ENCODE measurements at regions not wholly inside any gene's neighbourhood (a gene's known extent, or its start where the extent isn't known, plus 50 kb on each side); places are given as distances from the start of the nearest gene placed in this dataset.

GRCh38 chr9:12231832-12232231 is 461.4 kb upstream of the TYRP1 start:
- no peak overlapping the region for H3K27ac Mint-ChIP-seq (ENCODE audit: unreplicated experiment)
- H3K27me3 Mint-ChIP-seq (ENCODE audit: unreplicated experiment), result no peaks in the 10 kb centered on the region

GRCh38 chr9:12232836-12233235 is 460.3 kb upstream of the TYRP1 start:
- Mint-ChIP-seq H3K27ac (ENCODE audit: unreplicated experiment) (no peak overlapping the region), H3K4me3 (ENCODE audit: unreplicated experiment) (no peak overlapping the region), H3K36me3 (ENCODE audit: unreplicated experiment) (no peaks in the 10 kb centered on the region), H3K9me3 (ENCODE audit: unreplicated experiment) (peaks cover 19% of the 10 kb centered on the region), H3K27me3 (ENCODE audit: unreplicated experiment) (no peaks in the 10 kb centered on the region), H3K4me1 (ENCODE audit: unreplicated experiment) (no peaks in the 10 kb centered on the region)
- no peak for TF ChIP-seq CTCF (IDR thresholded peaks at IDR 0.05)
- DNase-seq (ENCODE audit: extremely low spot score, unreplicated experiment), result no peak

More at GRCh38 chr9:12231832-12232231, 461.4 kb upstream of the TYRP1 start:
- no peak for TF ChIP-seq CTCF (IDR thresholded peaks at IDR 0.05)
- no peak for DNase-seq (ENCODE audit: extremely low spot score, unreplicated experiment)
- Mint-ChIP-seq H3K4me1 (ENCODE audit: unreplicated experiment) (no peaks in the 10 kb centered on the region), H3K9me3 (ENCODE audit: unreplicated experiment) (peaks cover 11% of the 10 kb centered on the region), H3K36me3 (ENCODE audit: unreplicated experiment) (no peaks in the 10 kb centered on the region), H3K4me3 (ENCODE audit: unreplicated experiment) (no peak overlapping the region)

- no peak for DNase-seq (ENCODE audit: extremely low spot score, unreplicated experiment)
- Mint-ChIP-seq H3K4me1 (ENCODE audit: unreplicated experiment) (no peaks in the 10 kb centered on the region), H3K9me3 (ENCODE audit: unreplicated experiment) (peaks cover 35% of the 10 kb centered on the region), H3K27me3 (ENCODE audit: unreplicated experiment) (no peaks in the 10 kb centered on the region), H3K36me3 (ENCODE audit: unreplicated experiment) (no peaks in the 10 kb centered on the region), H3K4me3 (ENCODE audit: unreplicated experiment) (no peak overlapping the region), H3K27ac (ENCODE audit: unreplicated experiment) (no peak overlapping the region)
- no peak for TF ChIP-seq CTCF (IDR thresholded peaks at IDR 0.05)
Measured at GRCh38 chr9:12253941-12254340, 439.2 kb upstream of the TYRP1 start.

GRCh38 chr9:12266758-12267157 is 426.4 kb upstream of the TYRP1 start:
- H3K27ac Mint-ChIP-seq (ENCODE audit: unreplicated experiment), result no peak overlapping the region
- H3K27me3 Mint-ChIP-seq (ENCODE audit: unreplicated experiment), result no peaks in the 10 kb centered on the region
- H3K4me1 Mint-ChIP-seq (ENCODE audit: unreplicated experiment), result no peaks in the 10 kb centered on the region
- no peak for DNase-seq (ENCODE audit: extremely low spot score, unreplicated experiment)
- H3K9me3 Mint-ChIP-seq (ENCODE audit: unreplicated experiment), result peaks cover 17% of the 10 kb centered on the region
- no peaks in the 10 kb centered on the region for H3K36me3 Mint-ChIP-seq (ENCODE audit: unreplicated experiment)
- no peak for TF ChIP-seq CTCF (IDR thresholded peaks at IDR 0.05)
- H3K4me3 Mint-ChIP-seq (ENCODE audit: unreplicated experiment), result no peak overlapping the region

GRCh38 chr9:12271421-12271891 is 421.7 kb upstream of the TYRP1 start:
- H3K36me3 Mint-ChIP-seq (ENCODE audit: unreplicated experiment), result no peaks in the 10 kb centered on the region
- H3K4me3 Mint-ChIP-seq (ENCODE audit: unreplicated experiment), result no peak overlapping the region
- no peaks in the 10 kb centered on the region for H3K27me3 Mint-ChIP-seq (ENCODE audit: unreplicated experiment)
- H3K9me3 Mint-ChIP-seq (ENCODE audit: unreplicated experiment), result peaks cover 17% of the 10 kb centered on the region
- TF ChIP-seq CTCF (IDR thresholded peaks at IDR 0.05), result no peak
- H3K4me1 Mint-ChIP-seq (ENCODE audit: unreplicated experiment), result no peaks in the 10 kb centered on the region
- no peak overlapping the region for H3K27ac Mint-ChIP-seq (ENCODE audit: unreplicated experiment)
- DNase-seq (ENCODE audit: extremely low spot score, unreplicated experiment), result no peak

All from osteocyte (in vitro differentiated cells).